ENCODE measurements at regions not wholly inside any gene's neighbourhood (a gene's known extent, or its start where the extent isn't known, plus 50 kb on each side); places are given as distances from the start of the nearest gene placed in this dataset.

DNA sequence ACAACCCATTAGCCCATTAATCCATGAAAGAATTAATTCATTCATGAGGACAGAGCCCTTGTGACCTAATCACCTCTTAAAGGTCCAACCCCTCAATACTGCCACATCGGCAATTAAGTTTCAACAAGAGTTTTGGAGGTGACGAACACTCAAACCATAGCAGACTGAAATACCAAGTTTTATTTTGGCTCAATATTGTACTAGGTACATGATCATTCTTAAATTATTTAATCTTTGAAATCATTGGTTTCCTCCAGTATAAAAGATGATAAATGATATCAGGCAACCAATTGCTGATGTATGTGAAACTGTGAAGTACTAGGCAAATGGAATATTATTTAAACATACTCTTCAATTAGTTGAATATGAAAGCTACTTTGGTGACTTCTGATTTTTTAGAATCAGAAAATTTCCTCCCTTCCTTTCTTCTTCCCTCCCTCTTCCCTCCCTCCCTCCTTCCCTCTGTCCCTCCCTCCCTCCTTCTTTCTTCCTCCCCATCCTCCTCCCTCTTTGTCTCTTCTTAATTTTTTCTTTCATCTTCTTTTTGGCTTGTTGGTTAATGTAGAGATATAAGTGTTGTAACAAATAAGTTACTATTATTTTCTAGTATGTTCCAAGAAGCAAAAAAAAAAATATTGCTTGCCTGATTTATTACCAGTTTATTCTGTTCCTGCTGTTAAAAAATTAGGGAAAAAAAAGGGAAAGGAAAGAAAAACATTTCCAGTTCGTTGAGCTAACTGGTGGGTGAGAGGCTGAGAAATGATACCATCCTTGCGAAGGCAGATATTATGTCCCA is 233.9 kb upstream of the ZNF217 start:
- TF ChIP-seq, protein P1, sequence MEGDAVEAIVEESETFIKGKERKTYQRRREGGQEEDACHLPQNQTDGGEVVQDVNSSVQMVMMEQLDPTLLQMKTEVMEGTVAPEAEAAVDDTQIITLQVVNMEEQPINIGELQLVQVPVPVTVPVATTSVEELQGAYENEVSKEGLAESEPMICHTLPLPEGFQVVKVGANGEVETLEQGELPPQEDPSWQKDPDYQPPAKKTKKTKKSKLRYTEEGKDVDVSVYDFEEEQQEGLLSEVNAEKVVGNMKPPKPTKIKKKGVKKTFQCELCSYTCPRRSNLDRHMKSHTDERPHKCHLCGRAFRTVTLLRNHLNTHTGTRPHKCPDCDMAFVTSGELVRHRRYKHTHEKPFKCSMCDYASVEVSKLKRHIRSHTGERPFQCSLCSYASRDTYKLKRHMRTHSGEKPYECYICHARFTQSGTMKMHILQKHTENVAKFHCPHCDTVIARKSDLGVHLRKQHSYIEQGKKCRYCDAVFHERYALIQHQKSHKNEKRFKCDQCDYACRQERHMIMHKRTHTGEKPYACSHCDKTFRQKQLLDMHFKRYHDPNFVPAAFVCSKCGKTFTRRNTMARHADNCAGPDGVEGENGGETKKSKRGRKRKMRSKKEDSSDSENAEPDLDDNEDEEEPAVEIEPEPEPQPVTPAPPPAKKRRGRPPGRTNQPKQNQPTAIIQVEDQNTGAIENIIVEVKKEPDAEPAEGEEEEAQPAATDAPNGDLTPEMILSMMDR (IDR thresholded peaks at IDR 0.05), result no peak

DNA sequence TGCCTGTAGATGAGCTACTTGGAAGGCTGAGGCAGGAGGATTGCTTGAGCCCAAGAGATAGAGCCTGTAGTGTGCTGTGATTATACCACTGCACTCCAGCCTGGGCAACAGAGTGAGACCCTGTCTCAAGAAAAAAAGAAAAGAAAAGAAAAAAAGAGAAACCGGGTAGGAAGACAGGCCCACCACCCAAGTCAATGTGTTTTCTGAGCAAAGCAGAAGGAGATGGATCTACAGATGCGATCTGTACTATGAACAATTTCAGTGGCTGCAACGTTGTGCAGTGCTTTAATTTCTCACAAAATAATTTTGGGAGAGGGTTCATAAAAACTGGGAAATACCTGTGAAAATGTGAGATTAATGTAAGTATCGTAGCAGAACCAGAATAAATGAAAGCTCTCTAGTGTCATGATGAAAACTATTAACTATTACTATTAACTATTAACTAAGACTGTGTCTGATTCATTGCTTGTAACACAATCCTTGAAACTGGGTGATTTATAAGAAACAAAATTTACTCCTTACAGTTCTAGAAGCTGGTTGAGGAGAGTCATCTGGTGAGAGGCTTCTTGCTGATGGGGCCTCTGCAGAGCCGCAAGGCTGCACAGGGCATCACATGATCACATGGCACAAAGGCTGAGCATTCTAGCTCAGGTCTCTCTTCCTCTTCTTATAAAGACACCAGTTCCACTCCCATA is 233.1 kb upstream of the ZNF217 start:
- ATAC-seq (peak; percentile 31), DNase-seq (no peak)
- Mint-ChIP-seq H3K27me3 (no peaks in the 10 kb centered on the region), H3K4me1 (ENCODE audit: low read depth) (peaks cover 30% of the 10 kb centered on the region), H3K9me3 (peaks cover under 1% of the 10 kb centered on the region), H3K27ac (peak overlapping the region; percentile 19), H3K36me3 (ENCODE audit: low read depth) (no peaks in the 10 kb centered on the region), H3K4me3 (no peak overlapping the region)
- CTCF ChIA-PET, result interaction anchor here (2.0 kb wide), 1 partner anchor 13 kb away, joined by 5 read pairs; no protein-coding TSS in a partner anchor
- TF ChIP-seq, protein P1 (IDR thresholded peaks at IDR 0.05), result no peak
- intact Hi-C loops (cut with micrococcal nuclease), result no loop called here
- POLR2A ChIA-PET, result interaction anchor here (0.6 kb wide), 1 partner anchor 25 kb away, joined by 3 read pairs; no protein-coding TSS in a partner anchor

More for the DNA sequence above, 233.9 kb upstream of the ZNF217 start:
- POLR2A ChIA-PET, result interaction anchor here (0.6 to 0.7 kb wide), 4 partner anchors 16 to 77 kb away, joined by 3 to 6 read pairs (median 4); no protein-coding TSS in a partner anchor
- Mint-ChIP-seq H3K27ac (peak overlapping the region; percentile 37), H3K9me3 (peaks cover 2% of the 10 kb centered on the region), H3K27me3 (no peaks in the 10 kb centered on the region), H3K36me3 (ENCODE audit: low read depth) (peaks cover 4% of the 10 kb centered on the region), H3K4me1 (ENCODE audit: low read depth) (peaks cover 36% of the 10 kb centered on the region), H3K4me3 (no peak overlapping the region)
- DNase-seq (no peak), ATAC-seq (no peak)
- intact Hi-C loops (cut with micrococcal nuclease), result no loop called here
- CTCF ChIA-PET, result interaction anchor here (0.7 to 2.0 kb wide), 4 partner anchors 13 to 108 kb away, joined by 3 to 5 read pairs (median 4); no protein-coding TSS in a partner anchor

DNA sequence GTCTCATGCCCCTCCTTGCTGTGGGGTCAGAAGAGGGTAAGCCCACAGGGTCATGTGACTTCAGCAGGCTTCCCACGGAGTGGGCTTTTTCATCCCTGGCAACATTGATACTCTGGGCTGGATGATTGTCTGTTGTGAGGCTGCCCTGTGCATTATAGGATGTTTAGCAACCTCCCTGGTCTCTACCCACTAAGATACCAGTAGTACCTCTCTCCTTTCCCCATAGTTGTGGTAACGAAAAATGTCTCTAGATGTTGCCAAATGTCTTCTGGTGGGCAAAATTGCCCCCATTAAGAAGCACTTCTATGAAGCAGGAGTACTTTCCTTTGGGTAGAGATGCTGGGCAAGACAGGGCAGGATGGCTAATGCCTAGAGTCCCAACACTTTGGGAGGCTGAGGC is 232.5 kb upstream of the ZNF217 start:
- TF ChIP-seq, protein P1 (IDR thresholded peaks at IDR 0.05), result no peak
- Mint-ChIP-seq H3K9me3 (peaks cover 2% of the 10 kb centered on the region), H3K27ac (no peak overlapping the region), H3K4me1 (ENCODE audit: low read depth) (peaks cover 30% of the 10 kb centered on the region), H3K4me3 (no peak overlapping the region), H3K27me3 (no peaks in the 10 kb centered on the region), H3K36me3 (ENCODE audit: low read depth) (no peaks in the 10 kb centered on the region)
- ChIA-PET CTCF (interaction anchor here (1.3 kb wide), 1 partner anchor 9 kb away, joined by 3 read pairs; no protein-coding TSS in a partner anchor), POLR2A (no interaction called here)
- intact Hi-C loops (cut with micrococcal nuclease), result no loop called here
- ATAC-seq, result no peak
- no peak for DNase-seq

DNA sequence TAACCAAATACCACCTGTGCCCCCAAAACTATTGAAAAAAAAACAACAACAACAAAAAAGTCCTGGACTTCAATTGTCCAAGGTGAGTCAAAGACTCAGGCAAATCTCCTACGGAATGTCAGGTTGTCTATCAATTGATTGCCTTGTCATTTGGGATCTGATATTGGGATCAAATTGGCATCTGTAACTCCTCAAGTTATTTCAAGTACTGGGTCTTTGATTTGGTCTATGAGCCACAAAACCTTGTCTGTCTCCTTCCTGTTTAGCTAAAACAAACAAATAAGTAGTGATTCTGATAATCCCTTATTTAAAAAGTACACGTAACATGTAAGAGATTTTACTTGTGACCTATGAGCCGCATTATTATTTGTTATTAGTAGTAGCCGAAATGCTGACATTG is 231.6 kb upstream of the ZNF217 start:
- POLR2A ChIA-PET, result interaction anchor here (1.0 kb wide), 1 partner anchor 74 kb away, joined by 3 read pairs; no protein-coding TSS in a partner anchor
- DNase-seq (no peak), ATAC-seq (no peak)
- Mint-ChIP-seq H3K27me3 (no peaks in the 10 kb centered on the region), H3K36me3 (ENCODE audit: low read depth) (no peaks in the 10 kb centered on the region), H3K4me1 (ENCODE audit: low read depth) (peaks cover 27% of the 10 kb centered on the region), H3K27ac (no peak overlapping the region), H3K9me3 (peaks cover 2% of the 10 kb centered on the region), H3K4me3 (no peak overlapping the region)
- CTCF ChIA-PET, result interaction anchor here (1.3 kb wide), 2 partner anchors 9 to 117 kb away, joined by 3 to 8 read pairs; no protein-coding TSS in a partner anchor
- intact Hi-C loops (cut with micrococcal nuclease), result no loop called here
- TF ChIP-seq, protein P1 (IDR thresholded peaks at IDR 0.05), result no peak

Measured in activated CD8-positive, alpha-beta T cell treated with anti-CD3 and anti-CD28 coated beads for 36 hours (primary cell).